Superior temporal gyrus (tissue), 1 donor: ENCODE measurements at regions not wholly inside any gene's neighbourhood (a gene's known extent, or its start where the extent isn't known, plus 50 kb on each side); places are given as distances from the start of the nearest gene placed in this dataset.

Source experiments
- DNase-seq: peaks from one replicate; pipeline ENCODE4 v3.0.0-alpha.2; 2016; ENCODE audit errors: extremely low spot score

DNA sequence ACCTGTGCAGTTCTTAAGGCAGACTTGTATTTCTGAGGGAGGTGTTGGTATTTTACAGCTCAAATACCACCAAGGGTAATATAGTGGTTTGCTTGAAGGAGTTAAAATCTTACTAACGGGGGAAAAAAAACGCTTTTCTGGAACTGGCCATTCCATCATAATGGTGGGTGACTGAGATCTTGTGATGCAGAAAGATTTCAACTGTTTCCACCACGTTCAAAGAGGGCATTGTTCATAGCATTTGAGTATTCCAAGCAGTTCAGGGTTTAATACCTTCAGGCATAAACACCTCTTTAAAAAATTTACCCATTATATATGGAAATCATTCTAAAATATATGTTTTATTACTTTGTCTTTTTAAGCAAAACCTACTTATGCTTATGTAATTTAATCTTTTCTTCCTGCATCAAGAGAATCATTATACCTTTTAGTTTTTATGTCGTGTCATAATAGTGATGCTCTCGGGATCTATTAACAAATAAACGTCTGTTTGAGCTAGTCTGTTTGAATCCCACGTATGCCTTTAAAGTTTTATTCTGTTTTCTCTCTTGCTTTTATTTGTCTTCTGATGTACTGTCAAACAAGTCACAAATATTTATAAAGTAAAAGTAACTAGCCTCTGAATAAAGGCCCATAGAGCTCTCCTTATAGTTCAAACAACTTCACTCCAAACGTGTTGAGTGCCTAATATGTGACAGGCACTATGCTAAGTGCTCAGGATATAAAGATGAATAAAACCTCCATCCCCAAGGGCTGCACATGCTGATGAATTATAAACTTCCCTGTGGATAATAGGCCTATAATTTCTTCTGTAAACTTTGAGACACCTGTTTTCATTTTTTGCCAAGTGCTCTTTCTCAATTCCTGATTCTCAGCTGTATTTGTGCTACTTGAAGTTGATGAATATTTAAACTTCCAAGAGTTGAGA, 298.8 kb upstream of the FERMT1 start:
- no peak for DNase-seq

DNA sequence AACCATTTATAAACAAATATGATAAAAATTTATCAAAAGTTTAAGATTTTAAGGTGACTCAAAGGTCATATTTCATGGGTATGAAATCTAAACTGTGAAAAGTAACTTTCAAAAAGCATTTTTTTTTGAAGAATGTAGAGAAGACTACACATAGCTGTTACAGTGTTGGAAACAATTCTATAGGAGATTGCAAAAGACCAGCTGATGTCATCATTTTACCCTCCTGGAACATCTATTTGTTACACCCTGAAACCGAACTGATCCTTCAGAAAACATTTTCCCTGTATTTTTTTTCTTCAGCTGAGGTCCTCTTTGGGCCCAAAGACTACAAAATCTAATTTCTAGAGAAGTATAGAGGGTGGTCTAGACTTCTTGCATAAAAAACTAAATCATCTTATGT, 297.5 kb upstream of the FERMT1 start:
- DNase-seq, result no peak

DNA sequence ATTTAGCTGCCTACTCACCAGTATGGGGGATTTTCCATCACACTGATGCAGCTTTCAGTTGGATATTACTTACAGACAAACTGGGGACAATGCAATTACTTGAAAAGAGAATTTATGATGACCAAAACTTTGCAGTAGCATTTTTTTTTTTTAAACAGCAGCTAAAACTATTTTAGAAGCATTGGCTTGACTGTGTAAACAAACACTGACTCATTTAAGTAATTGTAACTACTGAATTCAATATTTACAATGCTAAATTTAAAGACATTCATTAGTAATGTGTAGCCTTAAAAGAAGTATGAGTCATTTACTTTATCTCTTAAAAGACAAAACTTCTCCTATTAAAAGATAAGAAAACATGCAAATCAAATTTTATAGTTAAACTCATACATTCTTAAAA, 295.9 kb upstream of the FERMT1 start:
- no peak for DNase-seq

DNA sequence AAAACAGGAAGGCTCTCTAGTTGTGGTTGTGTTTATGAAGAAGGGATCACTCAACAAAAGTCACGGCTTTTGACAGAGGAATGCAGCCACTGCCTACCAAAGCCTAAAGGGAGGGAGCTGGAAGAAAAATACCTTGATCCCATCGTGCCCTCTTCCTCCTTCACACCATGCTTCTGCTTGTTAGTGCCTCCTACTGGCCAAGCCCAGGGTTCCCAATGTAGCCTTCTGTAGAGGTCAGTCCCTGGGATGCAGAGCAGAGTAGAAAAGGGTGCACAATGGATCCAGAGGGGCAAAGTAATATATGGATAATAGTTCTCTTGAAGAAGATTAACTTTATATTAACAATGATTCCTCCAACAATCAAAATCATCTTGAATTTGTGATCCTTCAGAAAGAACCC, 293.5 kb upstream of the FERMT1 start:
- DNase-seq, result no peak

DNA sequence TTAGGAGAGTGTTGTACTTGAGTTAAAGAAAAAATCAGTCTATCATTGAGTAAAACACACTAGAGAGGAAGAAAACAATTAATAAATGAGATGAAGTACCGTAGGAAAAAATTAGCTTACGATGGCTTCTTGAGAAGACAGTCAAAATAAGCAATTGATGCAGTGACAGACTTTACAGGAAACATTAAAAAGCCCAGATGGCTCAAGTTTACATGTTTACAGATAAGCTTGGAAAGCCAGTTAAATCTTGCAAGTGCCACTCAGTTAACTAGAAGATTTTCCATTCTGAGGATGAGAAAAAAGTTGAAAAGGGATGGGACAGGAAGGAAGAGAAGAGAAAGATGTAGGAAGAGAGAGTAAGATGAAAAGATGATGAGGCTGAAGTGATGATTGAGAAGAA, 288.8 kb upstream of the FERMT1 start:
- no peak for DNase-seq

DNA sequence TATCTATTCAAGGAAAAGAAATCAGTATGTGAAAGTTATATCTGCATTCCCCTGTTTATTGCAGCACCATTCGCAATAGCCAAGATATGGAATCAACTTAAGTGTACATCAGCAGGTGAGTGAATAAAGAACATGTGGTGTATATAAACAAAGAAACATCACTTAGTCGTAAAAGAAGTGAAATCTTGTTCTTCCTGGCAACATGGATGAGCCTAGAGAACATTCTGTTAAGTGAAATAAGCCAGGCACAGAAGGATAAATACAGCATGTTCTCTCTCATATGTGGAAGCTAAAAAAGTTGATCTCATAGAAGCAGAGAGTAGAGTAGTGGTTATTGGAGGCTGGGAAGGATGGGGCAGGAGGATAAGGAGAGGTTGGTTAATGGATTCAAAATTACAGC, 287.9 kb upstream of the FERMT1 start:
- no peak for DNase-seq

DNA sequence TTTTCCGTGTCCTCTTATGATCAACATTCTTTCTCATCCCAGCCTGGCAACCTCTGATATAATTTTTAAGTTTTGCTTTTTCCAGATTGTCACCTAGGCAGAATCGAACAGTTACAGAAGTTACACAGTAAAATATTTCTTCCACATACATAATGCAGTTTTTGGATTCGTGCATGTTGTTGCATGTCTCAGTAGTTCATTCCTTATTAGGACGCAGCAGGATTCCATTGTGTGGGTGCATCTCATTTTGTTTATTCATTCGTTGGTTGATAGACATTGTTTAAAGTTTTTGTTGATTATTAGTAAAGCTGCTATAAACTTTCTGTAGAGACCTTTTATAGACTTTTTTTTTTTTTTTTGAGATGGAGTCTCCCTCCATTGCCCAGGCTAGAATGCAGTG, 284.3 kb upstream of the FERMT1 start:
- DNase-seq, result no peak

DNA sequence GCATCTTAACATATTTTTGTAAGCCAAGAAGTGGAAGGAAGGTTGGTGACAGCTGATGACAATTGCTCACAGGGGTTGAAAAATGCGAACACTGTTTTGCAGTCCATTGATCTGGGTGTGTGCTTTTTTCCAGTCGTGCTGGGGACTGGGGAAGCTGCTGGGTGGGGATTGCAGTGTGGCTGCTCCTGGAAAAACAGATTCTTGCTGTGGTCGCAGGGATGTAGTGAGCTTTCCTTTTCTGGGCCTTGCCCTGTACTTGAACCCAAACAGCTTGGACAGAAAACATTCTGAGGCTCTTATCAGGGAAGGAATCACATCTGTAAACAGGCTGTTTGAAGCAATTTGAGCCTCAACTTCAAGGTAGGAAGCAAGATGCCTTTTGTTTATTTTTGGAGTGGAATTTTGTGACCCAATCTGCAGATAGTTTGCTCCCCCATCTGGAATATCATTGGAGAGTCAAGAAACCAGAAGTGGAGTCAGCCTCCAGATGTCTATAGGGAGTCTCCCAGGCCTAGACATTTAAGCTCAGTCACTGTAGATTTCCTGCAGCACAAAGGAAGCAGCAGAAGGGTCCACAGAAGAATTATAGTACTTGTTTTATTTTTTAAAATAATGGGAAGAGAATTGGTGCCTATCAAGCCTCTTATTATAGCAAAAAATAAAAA, 279.2 kb upstream of the FERMT1 start:
- DNase-seq, result no peak

DNA sequence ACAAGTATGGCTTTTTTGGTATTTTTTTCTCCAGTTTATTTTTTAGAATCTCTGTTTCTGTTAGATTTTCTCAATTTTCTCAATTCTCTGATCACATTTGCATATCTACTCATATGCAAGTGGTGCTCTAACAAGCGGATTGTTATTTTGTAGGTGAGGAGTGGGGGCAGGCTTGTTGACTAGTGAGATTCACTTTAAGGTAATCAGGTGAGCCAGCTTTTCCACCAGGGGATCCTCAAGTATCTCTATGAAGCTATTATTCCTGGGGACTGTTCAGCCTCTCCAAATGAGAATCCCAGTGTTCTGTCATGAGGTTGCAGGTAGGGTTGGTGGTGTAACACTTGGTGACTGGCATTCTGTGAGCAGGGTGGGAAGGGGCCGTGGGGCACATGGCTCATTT, 274.3 kb upstream of the FERMT1 start:
- no peak for DNase-seq

DNA sequence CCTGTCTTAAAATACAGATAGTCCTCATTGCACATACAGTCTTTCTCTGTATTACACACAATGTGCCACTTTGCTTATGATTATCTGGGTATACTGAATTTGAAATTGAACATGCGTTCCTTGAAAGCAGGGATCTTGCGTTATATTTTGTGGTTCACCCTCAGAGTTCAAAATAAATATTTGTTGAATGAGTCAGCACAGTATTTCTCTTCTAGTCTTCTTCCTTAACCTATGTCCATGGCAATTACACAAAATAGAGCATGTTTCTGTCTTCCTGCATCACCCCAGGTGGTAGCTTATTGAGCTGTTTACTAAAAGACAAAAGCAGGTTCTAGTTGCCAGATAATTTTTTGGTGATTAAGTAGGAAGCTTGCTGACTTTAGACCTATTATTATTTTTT, 272.9 kb upstream of the FERMT1 start:
- no peak for DNase-seq

DNA sequence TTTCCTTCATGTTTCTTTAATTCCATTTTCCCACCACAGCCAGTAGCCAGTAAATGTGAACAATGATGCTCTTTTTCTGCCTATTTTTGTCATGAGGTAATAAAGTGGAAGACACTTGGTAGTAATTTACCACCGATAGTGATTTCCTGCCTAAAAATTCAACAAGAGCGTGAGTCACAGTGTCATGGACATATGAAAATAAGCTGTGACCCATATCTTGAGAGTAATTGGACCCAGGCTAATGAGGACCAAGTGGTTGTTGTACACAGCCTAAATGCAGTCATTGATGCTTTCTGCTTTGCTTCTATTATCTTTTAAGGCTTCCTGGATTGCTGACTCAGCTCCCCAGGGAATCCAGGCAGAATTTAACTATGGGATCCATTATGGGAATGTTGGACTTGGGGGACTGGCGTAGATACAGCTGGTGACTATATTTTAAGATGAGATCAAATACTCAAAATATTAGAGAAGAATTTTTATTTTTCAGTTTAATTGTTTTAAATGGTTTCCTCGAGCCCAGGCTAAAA, 265.9 kb upstream of the FERMT1 start:
- DNase-seq, result no peak

DNA sequence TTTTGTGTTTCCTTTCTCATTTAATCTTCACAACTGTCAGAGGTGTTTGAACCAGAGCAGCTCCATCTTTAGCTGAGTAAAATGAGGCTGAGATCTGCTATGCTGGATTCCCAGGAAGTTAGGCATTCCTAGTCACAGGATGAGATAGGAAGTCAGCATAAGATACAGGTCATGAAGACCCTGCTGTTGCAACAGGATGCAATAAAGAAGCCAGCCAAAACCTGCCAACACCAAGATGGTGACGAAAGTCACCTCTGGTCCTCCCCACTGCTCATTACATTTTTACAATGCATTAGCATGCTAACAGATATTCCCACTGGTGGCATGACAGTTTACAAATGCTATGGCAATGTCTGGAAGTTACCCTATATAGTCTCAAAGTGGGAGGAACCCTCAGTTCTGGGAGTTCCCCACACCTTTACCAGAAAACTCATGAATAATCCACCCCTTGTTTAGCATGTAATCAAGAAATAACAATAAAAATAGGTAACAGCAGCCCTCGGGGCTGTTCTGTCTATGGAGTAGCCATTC, 262.2 kb upstream of the FERMT1 start:
- no peak for DNase-seq

DNA sequence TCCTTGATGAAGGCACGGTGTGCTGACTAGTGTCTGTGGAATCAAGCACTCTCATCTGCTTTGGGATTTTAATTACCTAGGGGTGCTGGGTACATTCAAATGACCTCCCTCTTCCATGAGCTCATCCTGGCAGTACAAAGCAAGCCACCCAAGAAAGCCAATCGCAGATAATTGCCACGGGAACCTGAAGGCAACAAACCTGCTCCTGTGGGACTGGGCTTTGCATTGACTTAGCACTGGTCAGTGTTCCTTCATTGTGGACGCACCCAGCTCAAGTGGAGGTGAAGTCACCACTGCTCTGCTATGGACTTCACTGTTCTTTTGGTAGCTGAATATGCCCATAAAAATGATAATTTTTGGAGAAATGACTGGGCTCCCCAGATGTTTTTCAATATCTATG, 261.6 kb upstream of the FERMT1 start:
- DNase-seq, result no peak

DNA sequence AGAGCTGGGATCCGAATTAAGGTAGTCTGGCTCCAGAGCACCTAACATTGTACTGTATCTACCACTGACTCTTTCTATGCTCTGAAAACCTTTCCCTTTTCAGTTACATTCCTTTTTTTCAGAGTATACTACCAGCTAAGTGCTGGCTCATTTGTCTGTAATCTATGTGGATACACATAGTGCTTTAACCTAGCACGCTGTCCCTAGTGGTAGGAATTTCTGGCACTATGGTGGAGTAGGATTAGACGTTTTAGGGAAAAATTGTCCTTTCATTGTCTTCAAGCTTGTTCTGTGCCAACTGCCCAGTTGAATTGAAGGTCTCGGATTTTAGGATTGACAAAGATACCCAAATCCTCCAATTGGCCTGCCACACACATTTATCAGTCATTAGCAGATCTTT, 259.1 kb upstream of the FERMT1 start:
- no peak for DNase-seq

DNA sequence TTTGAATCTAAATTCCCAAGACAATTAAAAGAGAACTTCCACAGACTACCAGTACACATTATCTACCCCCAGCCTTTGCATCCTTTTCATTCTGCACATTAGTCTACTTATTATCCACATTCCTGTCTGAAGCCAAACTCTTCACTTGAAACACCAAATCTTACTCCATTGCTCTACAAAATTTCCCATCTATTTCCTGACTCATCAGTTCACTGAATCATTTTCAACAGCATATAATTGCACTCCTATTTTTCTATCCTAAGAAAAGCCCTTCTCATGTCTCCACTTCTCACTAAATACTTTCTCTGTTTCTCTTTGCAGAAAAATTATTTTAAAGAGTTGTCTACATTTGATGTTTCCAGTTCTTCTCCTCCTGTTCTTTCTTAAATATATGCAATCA, 239.4 kb upstream of the FERMT1 start:
- no peak for DNase-seq

DNA sequence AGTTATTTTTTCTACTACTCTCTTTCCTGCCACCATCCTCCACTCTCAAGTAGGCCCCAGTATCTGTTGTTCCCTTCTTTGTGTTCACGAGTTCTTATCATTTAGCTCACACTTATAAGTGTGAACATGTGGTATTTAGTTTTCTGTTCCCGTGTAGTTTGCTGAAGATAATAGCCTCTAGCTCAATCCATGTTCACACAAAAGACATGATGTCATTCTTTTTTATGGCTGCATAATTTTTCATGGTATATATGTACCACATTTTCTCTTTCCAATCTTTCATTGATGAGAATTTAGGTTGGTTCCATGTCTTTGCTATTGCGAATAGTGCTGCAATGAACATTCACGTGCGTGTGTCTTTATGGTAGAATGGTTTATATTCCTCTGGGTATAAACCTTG, 237.9 kb upstream of the FERMT1 start:
- DNase-seq, result no peak

DNA sequence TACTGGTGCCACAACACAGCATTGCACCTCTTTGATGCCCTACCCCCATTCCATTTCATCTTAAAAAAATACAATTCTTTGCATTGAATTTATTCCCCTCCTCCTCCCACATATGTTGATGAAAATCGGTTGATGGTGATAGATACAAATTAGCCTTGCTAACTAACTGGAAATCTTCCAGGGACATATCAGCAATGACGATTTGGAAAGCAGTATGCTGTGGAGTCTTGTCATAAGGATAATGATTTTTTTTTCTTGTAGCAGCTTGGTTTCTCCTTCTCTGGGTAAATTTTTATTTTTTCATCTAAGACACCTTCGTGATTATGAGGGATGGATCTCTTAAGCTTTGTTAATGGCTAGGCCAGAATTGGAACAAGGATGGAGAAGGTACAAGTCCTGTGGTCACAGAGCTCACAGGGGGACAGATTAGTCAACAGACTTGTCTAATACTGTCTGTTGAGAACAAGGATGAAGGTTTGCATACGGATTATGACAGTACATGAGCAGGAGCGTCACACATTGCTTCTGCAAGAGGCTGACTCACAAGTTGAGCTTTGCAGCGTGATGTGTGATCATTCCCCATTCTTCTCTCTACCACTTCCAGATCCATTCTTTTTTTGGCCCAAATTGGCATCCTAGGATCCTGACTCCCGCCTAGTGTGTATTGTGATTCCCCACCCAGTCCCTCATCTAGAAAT, 233.1 kb upstream of the FERMT1 start:
- DNase-seq, result no peak

DNA sequence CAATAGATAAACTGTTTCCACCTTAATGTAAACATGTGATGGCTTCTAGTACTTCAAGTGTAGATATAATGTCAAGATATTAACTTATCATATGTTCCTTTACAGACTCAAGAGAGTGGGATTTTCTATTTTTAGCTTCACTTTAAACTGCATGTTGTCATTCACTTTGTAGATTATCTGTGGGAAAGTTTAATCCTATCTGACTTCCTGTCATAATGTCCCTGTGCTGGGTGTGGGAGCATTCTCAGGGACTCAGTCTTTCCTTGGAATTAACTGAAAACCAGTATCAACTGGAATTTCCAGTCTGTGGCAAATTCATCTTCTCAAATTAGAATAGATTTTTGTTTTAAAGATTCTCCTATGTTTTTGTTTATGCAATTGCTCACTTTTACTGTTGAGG, 226.1 kb upstream of the FERMT1 start:
- no peak for DNase-seq

DNA sequence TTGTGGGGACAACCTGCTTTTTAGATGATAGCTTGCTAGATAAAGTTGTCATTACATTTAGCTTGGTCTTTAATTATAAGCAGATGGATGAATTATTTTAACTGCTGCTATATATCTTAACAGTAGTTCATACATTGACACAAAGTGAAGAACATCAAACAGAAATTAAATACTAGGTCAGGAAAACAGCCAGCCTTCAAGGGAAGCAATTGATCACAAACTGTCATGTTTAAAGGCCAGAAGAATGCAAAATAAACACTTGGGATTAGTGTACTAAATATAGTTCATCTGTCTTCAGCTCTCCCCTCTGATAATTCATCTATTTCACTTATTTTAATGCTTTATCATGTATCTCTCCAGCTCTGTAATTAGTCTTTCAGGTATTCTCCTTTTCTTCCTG, 225.1 kb upstream of the FERMT1 start:
- DNase-seq, result no peak

DNA sequence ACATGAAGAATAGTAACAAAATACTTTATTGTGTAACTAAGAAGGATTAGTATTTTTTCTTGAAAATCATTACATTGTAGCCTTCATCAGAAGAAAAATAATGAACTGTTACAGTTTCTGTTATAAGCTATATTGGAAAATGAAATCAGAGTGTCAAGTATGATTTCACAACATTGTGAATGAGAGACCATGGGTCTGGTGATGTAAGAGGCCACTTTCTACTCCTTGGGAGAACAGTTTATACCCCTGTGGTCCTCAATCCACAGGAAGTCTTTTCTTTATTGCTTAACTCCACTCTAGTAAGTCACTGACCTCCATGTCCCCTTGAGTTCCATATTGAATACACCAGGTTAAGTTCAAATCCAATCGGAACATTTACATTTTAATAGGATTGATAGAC, 218.7 kb upstream of the FERMT1 start:
- DNase-seq, result no peak

DNA sequence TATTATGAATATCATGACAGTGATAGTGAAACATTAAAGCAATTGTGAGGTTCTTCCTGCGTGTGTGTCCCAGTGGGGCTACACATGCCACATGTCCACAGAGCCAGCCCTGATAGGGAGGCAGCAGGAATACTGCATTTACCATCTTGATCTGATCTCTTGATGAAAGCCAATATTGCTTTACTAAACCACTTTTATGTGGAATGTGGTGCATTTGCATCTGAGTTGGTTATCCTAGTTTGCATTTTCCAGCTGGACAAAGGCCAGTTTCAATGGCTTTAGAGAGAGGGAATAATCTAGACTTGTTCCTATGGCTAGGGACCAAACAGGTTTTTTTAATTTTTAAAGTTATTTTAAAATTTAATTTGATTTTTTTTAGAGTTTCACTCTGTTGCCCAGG, 216.3 kb upstream of the FERMT1 start:
- DNase-seq, result no peak

DNA sequence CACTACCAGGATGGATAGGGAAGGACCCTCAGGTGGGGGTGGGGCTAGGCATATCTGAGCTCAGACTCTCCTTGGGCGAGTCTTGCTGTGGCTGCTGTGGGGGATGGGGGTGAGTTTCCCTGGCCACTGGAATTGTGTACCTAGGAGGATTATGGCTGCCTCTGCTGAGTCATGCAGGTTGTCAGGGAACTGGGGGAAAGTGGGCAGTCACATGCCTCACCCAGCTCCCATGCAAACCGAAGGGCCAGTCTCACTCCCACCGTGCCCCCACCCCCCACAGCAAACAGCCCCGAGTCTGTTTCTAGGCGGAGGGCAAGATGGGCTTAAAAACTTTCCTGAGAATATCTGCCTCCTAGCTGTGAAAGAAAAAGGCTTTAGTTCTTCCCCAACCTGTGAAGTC, 210.3 kb upstream of the FERMT1 start:
- no peak for DNase-seq
